SH-SY5Y (cell line): ENCODE measurements at regions not wholly inside any gene's neighbourhood (a gene's known extent, or its start where the extent isn't known, plus 50 kb on each side); places are given as distances from the start of the nearest gene placed in this dataset.

Experiments used
- GATA2 ChIP-seq: IDR thresholded peaks from 2 replicates; pipeline ENCODE4 v1.6.1; 2011; ENCODE audit warnings: mild to moderate bottlenecking, low read depth, low read length
- GATA3 ChIP-seq: IDR thresholded peaks from 2 replicates; pipeline ENCODE4 v1.6.1; 2011; ENCODE audit warnings: low read depth, mild to moderate bottlenecking, low read length, moderate library complexity

DNA sequence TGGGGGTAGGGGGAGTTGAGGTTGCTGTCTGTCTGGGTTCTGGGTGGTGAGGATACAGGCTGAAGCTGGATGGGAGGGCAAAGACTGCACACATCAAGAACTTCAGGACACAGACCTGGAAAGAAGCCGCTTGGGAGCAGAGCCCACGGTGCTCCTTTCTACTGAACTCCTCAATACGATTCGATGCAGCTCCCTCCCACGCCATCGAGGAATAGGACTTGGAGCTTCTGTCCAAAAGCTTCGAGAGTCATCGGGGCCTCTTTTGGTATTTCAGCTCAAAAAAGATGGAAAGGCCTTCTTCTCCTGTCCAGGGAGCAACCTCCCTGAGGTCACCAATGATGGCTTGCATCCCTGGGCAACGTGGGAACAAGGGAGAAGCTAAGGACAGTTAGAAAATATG is 407.1 kb upstream of the MGMT start:
- TF ChIP-seq GATA3 (no peak), GATA2 (no peak)

GRCh38 chr10:129063212-129063611 is 403.8 kb upstream of the MGMT start:
- no peak for TF ChIP-seq GATA3
- TF ChIP-seq GATA2: no peak

- TF ChIP-seq GATA3: no peak
- TF ChIP-seq GATA2: no peak
Measured at GRCh38 chr10:129063877-129064276, 403.2 kb upstream of the MGMT start.

DNA sequence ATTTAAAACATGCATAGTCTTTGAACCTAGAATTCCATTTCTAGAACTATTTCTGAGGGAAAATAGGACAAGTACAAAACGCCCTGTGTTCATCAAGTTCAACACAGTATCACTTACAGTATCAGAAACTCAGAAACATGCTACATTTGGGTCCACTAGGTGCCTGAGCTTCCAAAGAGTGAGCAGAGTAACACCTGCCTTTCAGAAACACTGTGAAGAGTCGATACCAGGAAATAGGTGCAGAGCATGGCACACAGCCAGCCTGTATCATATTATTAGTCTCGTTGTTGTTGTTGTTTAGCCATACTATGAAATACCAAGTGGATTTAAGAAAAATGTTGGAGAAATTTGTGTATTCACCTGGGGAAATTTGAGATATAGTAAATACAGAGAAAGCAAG is 392.1 kb upstream of the MGMT start:
- TF ChIP-seq GATA2 (no peak), GATA3 (no peak)

GRCh38 chr10:129075508-129075907 is 391.5 kb upstream of the MGMT start:
- no peak for TF ChIP-seq GATA3
- TF ChIP-seq GATA2: no peak

GRCh38 chr10:129075927-129076326 is 391.1 kb upstream of the MGMT start:
- TF ChIP-seq GATA2: no peak

- TF ChIP-seq GATA3 (no peak), GATA2 (no peak)
Measured at GRCh38 chr10:129078346-129078745, 388.7 kb upstream of the MGMT start.

GRCh38 chr10:129078746-129079145 is 388.3 kb upstream of the MGMT start:
- no peak for TF ChIP-seq GATA3
- TF ChIP-seq GATA2: no peak

DNA sequence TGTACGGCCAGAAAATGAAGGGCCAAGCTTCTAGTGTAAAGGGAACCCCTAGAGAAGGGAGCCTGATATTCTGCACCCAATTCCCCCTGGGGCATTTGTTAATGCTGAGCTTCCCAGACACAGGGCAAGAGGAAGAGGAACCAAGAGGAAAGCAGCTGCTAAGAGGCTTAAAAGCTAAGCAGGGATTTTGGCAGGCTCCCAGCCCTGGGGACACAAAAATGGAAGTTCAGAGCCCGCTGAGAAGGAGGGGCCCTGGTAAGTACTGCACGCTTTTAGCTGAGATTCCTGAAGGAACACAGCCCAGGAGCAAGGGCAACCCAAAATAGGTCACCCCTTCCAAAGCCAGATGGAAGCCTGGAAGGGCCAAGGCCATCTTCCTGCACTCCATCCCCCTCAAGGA is 387.3 kb upstream of the MGMT start:
- no peak for TF ChIP-seq GATA3
- no peak for TF ChIP-seq GATA2

GRCh38 chr10:129085811-129086210 is 381.2 kb upstream of the MGMT start:
- TF ChIP-seq GATA3 (no peak), GATA2 (no peak)

DNA sequence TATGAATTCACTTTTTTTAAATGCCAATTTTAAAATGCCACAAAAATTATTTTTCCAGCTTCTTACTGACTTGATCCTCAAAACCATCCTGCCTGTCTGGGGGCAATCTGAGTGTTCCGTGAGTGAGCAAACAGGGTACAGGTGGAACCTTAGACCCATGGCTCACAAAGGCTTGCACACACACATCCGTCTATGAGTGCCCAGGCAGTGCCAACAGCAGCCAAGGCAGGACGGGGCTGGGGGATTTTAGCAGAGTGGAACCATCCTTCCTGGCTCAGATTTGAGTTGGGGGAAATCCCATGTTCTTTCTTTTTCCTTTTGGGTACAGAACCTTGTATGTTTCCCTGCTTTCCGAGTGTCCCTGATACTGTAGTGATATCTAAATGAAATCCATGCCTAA is 377.7 kb upstream of the MGMT start:
- no peak for TF ChIP-seq GATA2
- no peak for TF ChIP-seq GATA3

DNA sequence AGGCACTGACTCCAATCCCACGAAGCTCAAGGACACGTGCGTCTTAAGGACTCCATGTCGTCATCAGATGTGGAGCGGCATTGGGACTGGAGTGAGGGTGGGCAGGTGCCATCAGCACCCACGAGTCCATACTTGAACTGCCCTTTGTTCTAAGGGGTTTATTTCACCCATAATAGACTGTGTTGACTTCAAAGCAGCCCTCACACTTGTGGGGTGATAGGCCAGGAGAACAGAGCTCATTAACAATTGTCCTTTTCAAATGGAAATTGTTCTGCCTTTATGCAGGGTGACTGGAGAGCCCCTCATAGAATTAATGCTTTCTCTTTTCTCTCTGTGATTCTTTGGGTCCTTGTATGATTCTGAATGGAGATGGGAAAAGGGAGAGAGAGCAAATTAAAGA is 376.9 kb upstream of the MGMT start:
- TF ChIP-seq GATA3: no peak

GRCh38 chr10:129090618-129091366 is 376.2 kb upstream of the MGMT start:
- TF ChIP-seq GATA2 (no peak), GATA3 (no peak)

- TF ChIP-seq GATA3: no peak
- TF ChIP-seq GATA2: no peak
Measured at GRCh38 chr10:129093641-129094040, 373.4 kb upstream of the MGMT start.

GRCh38 chr10:129094233-129094632 is 372.8 kb upstream of the MGMT start:
- TF ChIP-seq GATA3: no peak
- no peak for TF ChIP-seq GATA2

GRCh38 chr10:129094861-129095260 is 372.2 kb upstream of the MGMT start:
- TF ChIP-seq GATA2 (no peak), GATA3 (no peak)

GRCh38 chr10:129095680-129096064 is 371.4 kb upstream of the MGMT start:
- TF ChIP-seq GATA3 (no peak), GATA2 (no peak)
